GM12874 (cell line): ENCODE measurements at regions not wholly inside any gene's neighbourhood (a gene's known extent, or its start where the extent isn't known, plus 50 kb on each side); places are given as distances from the start of the nearest gene placed in this dataset.

Experiments
- CTCF ChIP-seq: IDR thresholded peaks from 2 replicates; pipeline ENCODE4 v1.5.1; 2011; ENCODE audit warnings: low read depth, mild to moderate bottlenecking, control low read depth, low read length, moderate library complexity; ENCODE audit not compliant: insufficient read depth

DNA sequence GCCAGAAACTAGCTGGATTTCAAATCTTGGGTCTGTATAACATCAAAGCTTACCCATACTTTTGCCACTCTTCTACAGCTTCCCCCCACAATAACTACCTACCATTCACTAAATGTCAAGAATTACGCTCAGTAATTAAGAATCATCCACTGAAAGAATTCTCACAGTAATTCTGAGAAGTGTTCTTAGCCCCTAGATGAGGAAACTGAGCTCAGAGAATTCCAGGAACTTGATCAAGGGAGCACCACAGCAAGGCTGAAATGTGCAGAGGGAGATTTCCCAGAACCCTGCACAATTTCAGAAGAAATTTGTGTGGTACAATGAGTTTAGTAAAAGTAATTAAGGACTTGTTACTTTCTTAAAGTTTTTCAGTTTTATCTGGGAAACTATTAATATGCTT lies 194.5 kb upstream of the STK17B start:
- TF ChIP-seq CTCF, result no peak

DNA sequence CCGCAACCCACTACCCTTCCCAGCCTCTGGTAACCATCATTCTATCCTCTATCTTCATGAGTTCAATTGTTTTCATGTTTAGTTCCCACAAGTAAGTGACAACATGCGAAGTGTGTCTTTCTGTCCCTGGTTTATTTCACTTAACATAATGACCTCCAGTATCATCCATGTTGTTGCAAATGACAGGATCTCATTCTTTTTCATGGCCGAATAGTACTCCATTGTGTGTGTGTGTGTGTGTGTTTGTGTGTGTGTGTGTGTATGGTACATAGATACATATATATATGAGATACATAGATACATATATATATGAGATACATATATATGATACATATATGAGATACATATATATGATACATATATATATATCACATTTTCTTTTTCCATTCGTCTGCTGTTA lies 196.3 kb upstream of the STK17B start:
- TF ChIP-seq CTCF, result no peak

DNA sequence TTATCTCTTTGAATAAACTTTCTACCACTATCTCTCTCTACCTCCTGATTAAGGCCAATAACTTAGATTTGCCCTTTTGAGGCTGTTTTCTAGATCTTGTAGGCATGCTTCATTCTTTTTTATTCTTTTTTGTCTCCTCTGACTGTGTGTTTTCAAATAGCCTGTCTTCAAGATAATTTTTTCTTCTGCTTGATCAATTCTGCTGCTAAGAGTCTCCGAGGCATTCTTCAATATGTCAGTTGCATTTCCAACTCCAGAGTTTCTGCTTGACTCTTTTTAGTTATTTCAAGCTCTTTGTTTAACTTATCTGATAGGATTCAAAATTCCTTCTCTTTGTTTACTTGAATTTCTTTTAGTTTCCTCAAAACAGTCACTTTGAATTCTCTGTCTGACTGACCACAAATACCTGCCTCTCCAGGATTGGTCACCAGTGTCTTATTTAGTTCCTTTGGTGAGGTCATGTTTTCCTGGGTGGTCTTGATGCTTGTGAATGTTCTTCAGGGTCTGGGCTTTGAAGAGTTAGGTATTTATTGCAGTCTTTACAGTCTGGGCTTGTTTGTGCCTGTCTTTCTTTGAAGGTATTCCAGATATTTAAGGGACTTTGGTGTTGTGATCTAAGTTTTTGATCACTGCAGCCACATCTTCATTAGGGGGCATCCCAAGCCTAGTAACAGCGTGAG lies 197.3 kb upstream of the STK17B start:
- no peak for TF ChIP-seq CTCF

GRCh38 chr2:196369967-196370366 lies 198.6 kb upstream of the STK17B start:
- no peak for TF ChIP-seq CTCF

DNA sequence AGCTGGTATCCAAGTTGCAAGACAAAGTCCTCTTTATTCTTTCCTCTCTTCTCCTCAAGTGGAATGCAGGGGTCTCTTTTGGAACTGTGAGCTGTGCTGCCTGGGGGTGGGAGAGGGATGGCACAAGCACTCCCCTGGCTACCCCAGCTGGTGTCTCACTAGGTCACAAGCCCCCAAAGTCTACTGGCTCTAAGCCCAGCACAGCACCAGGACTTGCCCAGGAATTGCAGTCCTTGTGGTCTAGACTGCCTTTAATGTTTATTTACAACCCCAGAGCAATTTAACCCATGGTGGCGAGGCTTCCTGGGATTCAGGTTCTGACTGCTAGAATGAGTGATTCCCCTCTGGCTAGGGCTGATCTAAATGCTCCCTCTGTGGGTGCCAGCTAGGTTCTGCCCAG lies 199.0 kb upstream of the STK17B start:
- TF ChIP-seq CTCF, result no peak

- TF ChIP-seq CTCF, result no peak
Observed at GRCh38 chr2:196372276-196372809, 201.0 kb upstream of the STK17B start.

DNA sequence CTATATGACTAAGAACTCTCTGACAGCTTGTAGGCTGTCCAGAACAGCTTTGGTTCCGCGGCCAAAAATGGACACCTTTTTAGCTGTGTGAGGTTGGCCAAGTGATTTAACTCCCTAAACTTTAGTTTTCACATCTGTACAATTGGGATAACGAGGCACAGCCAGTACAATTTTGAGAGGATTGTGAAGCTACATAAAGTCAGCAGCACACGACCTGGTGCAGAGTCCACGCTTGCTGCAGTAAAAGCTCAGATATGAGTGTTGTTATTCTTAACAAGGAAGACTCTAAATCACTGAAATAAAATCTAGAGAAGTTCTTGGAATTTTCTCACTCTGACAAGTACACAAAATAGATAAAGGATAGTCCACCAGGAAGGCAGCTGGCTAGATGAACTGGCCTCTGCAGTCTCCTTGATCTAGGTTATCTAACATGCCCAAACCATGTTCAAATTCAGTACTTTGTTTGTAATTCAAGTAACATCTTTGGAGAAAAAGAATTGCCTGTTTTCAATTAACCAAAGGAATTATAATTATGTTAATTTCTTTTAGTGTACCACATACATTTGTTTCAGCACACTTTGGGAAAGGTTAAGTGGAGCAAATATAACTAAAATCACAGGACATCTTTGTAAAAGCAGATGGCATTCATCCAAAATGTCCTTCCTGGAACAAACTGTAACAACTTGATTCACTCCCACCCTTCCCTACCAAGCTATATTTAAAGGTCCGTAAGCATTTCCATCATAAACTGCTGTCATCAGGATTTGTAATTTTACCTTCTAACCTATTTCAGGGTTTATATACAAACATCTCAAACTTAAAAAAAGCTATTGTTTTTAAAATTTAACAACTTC lies 201.7 kb upstream of the STK17B start:
- no peak for TF ChIP-seq CTCF
